Endodermal cell (in vitro differentiated cells): ENCODE measurements at regions not wholly inside any gene's neighbourhood (a gene's known extent, or its start where the extent isn't known, plus 50 kb on each side); places are given as distances from the start of the nearest gene placed in this dataset.

Source experiments
- DNase-seq: peaks from one replicate; pipeline ENCODE4 v3.0.0-alpha.2; 2017
- H3K27ac ChIP-seq: 2 replicates; pipeline ENCODE4 v1.5.1; 2013; ENCODE audit warnings: mild to moderate bottlenecking, low read depth, low read length, moderate library complexity
- H3K27me3 ChIP-seq: 2 replicates; pipeline ENCODE4 v1.6.1; 2013; ENCODE audit warnings: mild to moderate bottlenecking, low read length, moderate library complexity; ENCODE audit not compliant: insufficient read depth, control insufficient read depth, poor library complexity, severe bottlenecking
- H3K36me3 ChIP-seq: 2 replicates; pipeline ENCODE4 v1.7.0; 2013; ENCODE audit warnings: mild to moderate bottlenecking, low read length, moderate library complexity; ENCODE audit not compliant: control insufficient read depth, insufficient read depth
- H3K4me1 ChIP-seq: one replicate; pipeline ENCODE4 v1.7.0; 2013; ENCODE audit warnings: low read length; ENCODE audit not compliant: control insufficient read depth, insufficient read depth
- H3K4me3 ChIP-seq: 2 replicates; pipeline ENCODE4 v1.5.1; 2013; ENCODE audit warnings: mild to moderate bottlenecking, low read length, moderate library complexity
- H3K9ac ChIP-seq: 2 replicates; pipeline ENCODE4 v1.6.1; 2013; ENCODE audit warnings: mild to moderate bottlenecking, low read length, moderate library complexity; ENCODE audit not compliant: poor library complexity, severe bottlenecking; ENCODE audit errors: extremely low read depth
- H3K9me3 ChIP-seq: 2 replicates; pipeline ENCODE4 v1.6.1; 2013; ENCODE audit warnings: mild to moderate bottlenecking, low read length, moderate library complexity; ENCODE audit not compliant: control insufficient read depth
- H3K27ac Mint-ChIP-seq: 2 replicates; pipeline ENCODE4 v1.8.0; 2020; ENCODE audit warnings: mixed read lengths
- H3K27me3 Mint-ChIP-seq: 2 replicates; pipeline ENCODE4 v1.8.0; 2021; ENCODE audit warnings: mild to moderate bottlenecking, mixed read lengths; ENCODE audit not compliant: insufficient read depth
- H3K36me3 Mint-ChIP-seq: 2 replicates; pipeline ENCODE4 v1.8.0; 2020; ENCODE audit warnings: low read depth, mixed read lengths
- H3K4me1 Mint-ChIP-seq: 2 replicates; pipeline ENCODE4 v1.8.0; 2020; ENCODE audit warnings: mixed read lengths
- H3K4me3 Mint-ChIP-seq: 2 replicates; pipeline ENCODE4 v1.8.0; 2020; ENCODE audit warnings: mild to moderate bottlenecking, moderate library complexity, mixed read lengths
- H3K9me3 Mint-ChIP-seq: 2 replicates; pipeline ENCODE4 v1.8.0; 2020; ENCODE audit warnings: mild to moderate bottlenecking, mixed read lengths
- WGBS, 2 experiments: methylation state at CpG; one replicate each; pipeline versions ENCODE4 v1.1.5 to v1.1.7; 2013; ENCODE audit warnings: missing lambda C conversion rate in 2 of 2, mixed read lengths in 1 of 2; ENCODE audit not compliant: insufficient coverage in 1 of 2, insufficient read length in 1 of 2; 5-methylcytosine and 5-hydroxymethylcytosine counted together
- TF ChIP-seq, protein P1 (sequence below): fragments of 200-600 bp; sonication (generic); conservative IDR thresholded peaks from 2 replicates; pipeline ENCODE4 v1.5.0; 2021; ENCODE audit warnings: antibody characterized with exemption, mild to moderate bottlenecking

DNA sequence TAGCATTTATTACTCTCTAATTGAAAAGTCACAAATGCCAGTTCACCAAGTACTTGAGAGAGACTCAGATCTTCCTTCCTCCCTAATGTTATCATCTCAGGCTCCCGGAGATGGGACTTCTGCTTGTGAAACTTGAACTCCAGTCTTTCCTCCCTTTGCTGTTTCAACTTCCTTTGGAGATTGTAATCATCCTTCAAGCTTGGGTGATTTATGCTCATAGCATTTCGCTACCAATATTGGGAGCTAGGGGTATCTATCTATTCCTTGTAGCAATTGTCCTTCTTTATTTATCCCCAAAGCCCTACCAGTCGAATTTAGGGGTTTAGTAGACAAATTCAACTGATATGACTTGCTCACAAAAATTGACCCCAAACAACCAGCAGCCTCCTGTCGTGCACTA is 117.9 kb upstream of the STARD3NL start:
- H3K27me3 Mint-ChIP-seq: no peaks in the 10 kb centered on the region
- no peak overlapping the region for H3K27ac Mint-ChIP-seq
- H3K9me3 Mint-ChIP-seq: no peaks in the 10 kb centered on the region
- no peak for DNase-seq
- H3K36me3 Mint-ChIP-seq: no peaks in the 10 kb centered on the region
- no peak overlapping the region for H3K27ac ChIP-seq
- no peaks in the 10 kb centered on the region for H3K9me3 ChIP-seq
- TF ChIP-seq, protein P1, sequence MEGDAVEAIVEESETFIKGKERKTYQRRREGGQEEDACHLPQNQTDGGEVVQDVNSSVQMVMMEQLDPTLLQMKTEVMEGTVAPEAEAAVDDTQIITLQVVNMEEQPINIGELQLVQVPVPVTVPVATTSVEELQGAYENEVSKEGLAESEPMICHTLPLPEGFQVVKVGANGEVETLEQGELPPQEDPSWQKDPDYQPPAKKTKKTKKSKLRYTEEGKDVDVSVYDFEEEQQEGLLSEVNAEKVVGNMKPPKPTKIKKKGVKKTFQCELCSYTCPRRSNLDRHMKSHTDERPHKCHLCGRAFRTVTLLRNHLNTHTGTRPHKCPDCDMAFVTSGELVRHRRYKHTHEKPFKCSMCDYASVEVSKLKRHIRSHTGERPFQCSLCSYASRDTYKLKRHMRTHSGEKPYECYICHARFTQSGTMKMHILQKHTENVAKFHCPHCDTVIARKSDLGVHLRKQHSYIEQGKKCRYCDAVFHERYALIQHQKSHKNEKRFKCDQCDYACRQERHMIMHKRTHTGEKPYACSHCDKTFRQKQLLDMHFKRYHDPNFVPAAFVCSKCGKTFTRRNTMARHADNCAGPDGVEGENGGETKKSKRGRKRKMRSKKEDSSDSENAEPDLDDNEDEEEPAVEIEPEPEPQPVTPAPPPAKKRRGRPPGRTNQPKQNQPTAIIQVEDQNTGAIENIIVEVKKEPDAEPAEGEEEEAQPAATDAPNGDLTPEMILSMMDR: no peak
- no peak overlapping the region for H3K4me3 ChIP-seq
- no peaks in the 10 kb centered on the region for H3K4me1 ChIP-seq
- H3K4me3 Mint-ChIP-seq: no peak overlapping the region
- H3K4me1 Mint-ChIP-seq: no peaks in the 10 kb centered on the region
- H3K36me3 ChIP-seq: no peaks in the 10 kb centered on the region
- H3K9ac ChIP-seq: no peak overlapping the region
- no peaks in the 10 kb centered on the region for H3K27me3 ChIP-seq
- WGBS, 2 experiments: 72 to 77% methylated on average over 3 to 4 of the region's 4 CpGs

DNA sequence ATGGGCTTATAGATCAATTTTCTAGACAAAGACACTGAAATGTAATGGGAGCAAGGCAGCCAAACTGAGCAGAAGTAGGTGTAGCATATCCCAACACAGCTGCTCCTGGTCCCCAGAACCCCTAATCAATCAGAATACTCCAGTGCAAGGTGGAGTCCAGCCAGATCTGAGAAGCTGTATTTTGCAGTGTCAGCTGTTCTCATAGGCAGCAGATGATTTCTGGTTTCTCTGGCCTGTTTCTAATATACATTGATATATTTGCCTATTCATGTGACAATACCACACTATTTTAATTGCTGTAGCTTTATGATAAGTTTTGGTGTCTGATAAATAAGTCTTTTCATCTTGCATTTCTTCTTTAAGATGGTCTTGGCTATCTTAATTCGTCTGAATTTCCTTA is 117.4 kb upstream of the STARD3NL start:
- Histone ChIP-seq H3K9me3 (no peaks in the 10 kb centered on the region), H3K27ac (no peak overlapping the region), H3K9ac (no peak overlapping the region), H3K4me1 (no peaks in the 10 kb centered on the region), H3K36me3 (no peaks in the 10 kb centered on the region), H3K27me3 (no peaks in the 10 kb centered on the region), H3K4me3 (no peak overlapping the region)
- TF ChIP-seq, protein P1: no peak
- H3K27ac Mint-ChIP-seq: no peak overlapping the region
- WGBS, 2 experiments: 82% methylated on average over 1 of the region's 1 CpG; no CpG with 5 or more reads in 1 of the 2 experiments
- no peak for DNase-seq
- H3K4me1 Mint-ChIP-seq: no peaks in the 10 kb centered on the region
- no peaks in the 10 kb centered on the region for H3K36me3 Mint-ChIP-seq
- no peak overlapping the region for H3K4me3 Mint-ChIP-seq
- H3K9me3 Mint-ChIP-seq: no peaks in the 10 kb centered on the region
- H3K27me3 Mint-ChIP-seq: no peaks in the 10 kb centered on the region

DNA sequence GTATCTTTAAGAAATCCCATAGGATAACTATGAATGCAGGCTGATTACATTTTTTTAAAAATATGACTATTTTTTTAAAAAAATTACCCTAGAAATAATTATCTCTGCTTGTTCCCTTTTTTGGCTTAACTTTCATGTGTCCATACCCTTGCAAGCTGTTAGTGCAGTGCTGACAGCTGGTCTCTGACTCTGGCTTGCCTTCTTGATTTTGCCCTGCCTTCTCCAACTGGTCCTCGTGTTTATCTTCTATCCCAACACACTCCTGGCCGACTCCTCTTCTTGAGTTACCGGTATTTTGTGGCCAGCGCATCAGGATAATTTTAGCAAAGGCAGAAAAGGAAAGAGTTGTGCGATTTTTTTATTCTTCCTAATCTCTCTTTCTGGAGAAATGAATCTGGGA is 111.7 kb upstream of the STARD3NL start:
- Mint-ChIP-seq H3K27ac (no peak overlapping the region), H3K27me3 (no peaks in the 10 kb centered on the region), H3K36me3 (no peaks in the 10 kb centered on the region), H3K9me3 (no peaks in the 10 kb centered on the region), H3K4me1 (peaks cover 11% of the 10 kb centered on the region), H3K4me3 (no peak overlapping the region)
- Histone ChIP-seq H3K4me3 (no peak overlapping the region), H3K9me3 (no peaks in the 10 kb centered on the region), H3K27ac (no peak overlapping the region), H3K36me3 (no peaks in the 10 kb centered on the region), H3K4me1 (no peaks in the 10 kb centered on the region), H3K27me3 (no peaks in the 10 kb centered on the region), H3K9ac (no peak overlapping the region)
- no peak for DNase-seq
- 88 to 94% methylated on average over 4 to 5 of the region's 5 CpGs for WGBS, 2 experiments
- TF ChIP-seq, protein P1: no peak
